A673 (cell line): ENCODE measurements at regions not wholly inside any gene's neighbourhood (a gene's known extent, or its start where the extent isn't known, plus 50 kb on each side); places are given as distances from the start of the nearest gene placed in this dataset.

Experiments used
- BruUV-seq: library from RNA; stranded (reverse); fragments of 400-500 nt; replicated peaks from 2 replicates; lab custom pipeline; 2021; lab: Mats Ljungman, UMichigan
- CTCF ChIA-PET: fragments of 300-600 bp; sonication (Branson Sonifier 250); formaldehyde crosslinking; loops from one replicate; lab custom pipeline; 2022; ENCODE audit warnings: antibody characterized with exemption; lab: Charles Lee
- POLR2A ChIA-PET: fragments of 300-600 bp; sonication (Branson Sonifier 250); formaldehyde crosslinking; loops from one replicate; lab custom pipeline; 2022; ENCODE audit warnings: antibody characterized with exemption; ENCODE audit not compliant: low non-redundant PET; lab: Charles Lee
- DNase-seq: peaks from one replicate; pipeline ENCODE4 v3.0.0-alpha.2; 2015; ENCODE audit warnings: low spot score
- H3K27ac ChIP-seq: fragments of 200-600 bp; sonication (generic); 2 replicates; pipeline ENCODE4 v1.5.1; 2016; ENCODE audit warnings: mixed run types, low read depth, mild to moderate bottlenecking, mixed read lengths, antibody characterized with exemption, low read length; ENCODE audit not compliant: poor library complexity, severe bottlenecking
- H3K27me3 ChIP-seq: fragments of 200-600 bp; sonication (generic); replicated peaks from 2 replicates; pipeline ENCODE4 v1.6.1; 2017; ENCODE audit warnings: mixed run types, low read depth, mild to moderate bottlenecking, mixed read lengths, antibody characterized with exemption, low read length; ENCODE audit not compliant: insufficient read depth, poor library complexity
- H3K36me3 ChIP-seq: fragments of 200-600 bp; sonication (generic); 2 replicates; pipeline ENCODE4 v1.6.1; 2016; ENCODE audit warnings: mixed run types, mild to moderate bottlenecking, mixed read lengths, antibody characterized with exemption, low read length; ENCODE audit not compliant: insufficient read depth, poor library complexity, severe bottlenecking
- H3K4me1 ChIP-seq: fragments of 200-600 bp; sonication (generic); 2 replicates; pipeline ENCODE4 v1.6.1; 2017; ENCODE audit warnings: mixed run types, mild to moderate bottlenecking, mixed read lengths, antibody characterized with exemption, low read length; ENCODE audit not compliant: insufficient read depth, poor library complexity, severe bottlenecking
- H3K4me3 ChIP-seq: fragments of 200-600 bp; sonication (generic); 2 replicates; pipeline ENCODE4 v1.5.1; 2016; ENCODE audit warnings: low read depth, mixed run types, mild to moderate bottlenecking, mixed read lengths, low read length; ENCODE audit not compliant: poor library complexity, severe bottlenecking
- H3K9me3 ChIP-seq: fragments of 200-600 bp; sonication (generic); 2 replicates; pipeline ENCODE4 v1.6.1; 2016; ENCODE audit warnings: mixed run types, low read depth, mild to moderate bottlenecking, mixed read lengths, antibody characterized with exemption, low read length; ENCODE audit not compliant: poor library complexity, severe bottlenecking
- CTCF ChIP-seq: fragments of 300-800, 200-600 bp; sonication (generic); conservative IDR thresholded peaks from 2 replicates; pipeline ENCODE4 v1.5.1; 2017; ENCODE audit warnings: low read depth, mild to moderate bottlenecking, antibody characterized with exemption, low read length, moderate library complexity, mixed read lengths
- EZH2 ChIP-seq: fragments of 200-600 bp; sonication (generic); IDR thresholded peaks from 2 replicates; pipeline ENCODE4 v1.6.1; 2017; ENCODE audit warnings: borderline replicate concordance, low read depth, mild to moderate bottlenecking, mixed read lengths, antibody characterized with exemption, low read length; ENCODE audit not compliant: poor library complexity, severe bottlenecking
- intact Hi-C: fragments of 100-400 bp; cut with micrococcal nuclease; formaldehyde crosslinking; loops from one replicate; pipeline ENCODE4 v1.10.0; 2022; ENCODE audit not compliant: unreplicated experiment

GRCh38 chr6:23879816-23880215 is 246.2 kb upstream of the NRSN1 start:
- no peak for TF ChIP-seq EZH2
- no peak for TF ChIP-seq CTCF
- intact Hi-C loops: no loop called here
- CTCF ChIA-PET: no interaction called here
- no peak for DNase-seq
- H3K36me3 ChIP-seq: no peaks in the 10 kb centered on the region
- peaks cover 12% of the 10 kb centered on the region for H3K27me3 ChIP-seq
- POLR2A ChIA-PET: no interaction called here
- H3K4me3 ChIP-seq: no peak overlapping the region
- BruUV-seq: no TSS peak
- H3K9me3 ChIP-seq: no peaks in the 10 kb centered on the region
- H3K27ac ChIP-seq: no peak overlapping the region
- no peaks in the 10 kb centered on the region for H3K4me1 ChIP-seq

- no TSS peak for BruUV-seq
- POLR2A ChIA-PET: no interaction called here
These were observed 235.3 kb upstream of the NRSN1 start for GRCh38 chr6:23890543-23891227.

GRCh38 chr6:23905133-23905815 is 220.7 kb upstream of the NRSN1 start:
- CTCF ChIA-PET: no interaction called here
- no peak for DNase-seq
- BruUV-seq: no TSS peak

More at GRCh38 chr6:23890543-23891227, 235.3 kb upstream of the NRSN1 start:
- Histone ChIP-seq H3K4me3 (no peak overlapping the region), H3K27ac (no peak overlapping the region), H3K36me3 (no peaks in the 10 kb centered on the region), H3K27me3 (no peaks in the 10 kb centered on the region), H3K4me1 (no peaks in the 10 kb centered on the region), H3K9me3 (no peaks in the 10 kb centered on the region)
- intact Hi-C loops: no loop called here
- peak; percentile 16 for DNase-seq
- TF ChIP-seq EZH2 (no peak), CTCF (no peak)
- CTCF ChIA-PET: no interaction called here

More at GRCh38 chr6:23905133-23905815, 220.7 kb upstream of the NRSN1 start:
- Histone ChIP-seq H3K4me3 (no peak overlapping the region), H3K4me1 (no peaks in the 10 kb centered on the region), H3K36me3 (no peaks in the 10 kb centered on the region), H3K9me3 (no peaks in the 10 kb centered on the region), H3K27ac (no peak overlapping the region), H3K27me3 (no peaks in the 10 kb centered on the region)
- no peak for TF ChIP-seq EZH2
- TF ChIP-seq CTCF: no peak
- POLR2A ChIA-PET: no interaction called here
- intact Hi-C loops: no loop called here
